ENCODE measurements at regions not wholly inside any gene's neighbourhood (a gene's known extent, or its start where the extent isn't known, plus 50 kb on each side); places are given as distances from the start of the nearest gene placed in this dataset.

DNA sequence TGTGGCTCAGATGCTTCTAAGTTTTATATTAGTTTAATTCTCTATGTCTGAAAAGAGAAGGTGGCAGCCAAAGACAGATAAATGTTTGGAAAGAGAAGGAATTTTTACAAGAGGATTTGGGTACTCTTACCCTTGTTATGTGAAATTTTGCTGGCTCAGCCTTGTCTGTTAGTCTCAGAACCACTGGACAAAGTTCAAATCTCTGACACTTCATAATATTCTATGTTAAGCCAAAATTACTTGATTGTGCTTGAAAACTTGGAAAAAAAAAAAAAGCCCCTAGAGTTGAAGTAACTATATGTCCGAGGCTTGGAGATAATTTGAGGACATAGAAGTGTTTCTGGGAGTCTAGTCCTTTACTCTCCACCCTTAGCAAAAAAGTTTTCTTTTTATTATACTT is 1079.3 kb upstream of the LRRTM3 start:
- TF ChIP-seq, protein P1, sequence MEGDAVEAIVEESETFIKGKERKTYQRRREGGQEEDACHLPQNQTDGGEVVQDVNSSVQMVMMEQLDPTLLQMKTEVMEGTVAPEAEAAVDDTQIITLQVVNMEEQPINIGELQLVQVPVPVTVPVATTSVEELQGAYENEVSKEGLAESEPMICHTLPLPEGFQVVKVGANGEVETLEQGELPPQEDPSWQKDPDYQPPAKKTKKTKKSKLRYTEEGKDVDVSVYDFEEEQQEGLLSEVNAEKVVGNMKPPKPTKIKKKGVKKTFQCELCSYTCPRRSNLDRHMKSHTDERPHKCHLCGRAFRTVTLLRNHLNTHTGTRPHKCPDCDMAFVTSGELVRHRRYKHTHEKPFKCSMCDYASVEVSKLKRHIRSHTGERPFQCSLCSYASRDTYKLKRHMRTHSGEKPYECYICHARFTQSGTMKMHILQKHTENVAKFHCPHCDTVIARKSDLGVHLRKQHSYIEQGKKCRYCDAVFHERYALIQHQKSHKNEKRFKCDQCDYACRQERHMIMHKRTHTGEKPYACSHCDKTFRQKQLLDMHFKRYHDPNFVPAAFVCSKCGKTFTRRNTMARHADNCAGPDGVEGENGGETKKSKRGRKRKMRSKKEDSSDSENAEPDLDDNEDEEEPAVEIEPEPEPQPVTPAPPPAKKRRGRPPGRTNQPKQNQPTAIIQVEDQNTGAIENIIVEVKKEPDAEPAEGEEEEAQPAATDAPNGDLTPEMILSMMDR (IDR thresholded peaks at IDR 0.05) = no peak
- no peak for TF ChIP-seq POLR2A (IDR thresholded peaks at IDR 0.05)

Measured in body of pancreas (tissue), 4 donors.